ENCODE measurements at regions not wholly inside any gene's neighbourhood (a gene's known extent, or its start where the extent isn't known, plus 50 kb on each side); places are given as distances from the start of the nearest gene placed in this dataset.
"Not testable (repeated sequence)": the region's sequence is repeated elsewhere in the genome, so short reads cannot be mapped to it uniquely, and the experiment has no call there.

- not testable (repeated sequence) for H3K9me3 ChIP-seq (ENCODE audit: low read length); DNase-seq; H3K79me2 ChIP-seq (ENCODE audit: low read length); H3K9me2 ChIP-seq (replicated peaks; ENCODE audit: insufficient read depth, low read length); H4K20me1 ChIP-seq (ENCODE audit: insufficient read depth, low read depth, low read length); H3K36me3 ChIP-seq (ENCODE audit: insufficient read depth, low read length); H2AFZ ChIP-seq (ENCODE audit: low read length); H3K4me3 ChIP-seq (ENCODE audit: low read length); H3K9ac ChIP-seq (ENCODE audit: low read length); H3K4me1 ChIP-seq (ENCODE audit: low read length); H3K4me2 ChIP-seq (ENCODE audit: low read depth, low read length, poor library complexity, severe bottlenecking); H3K27ac ChIP-seq (ENCODE audit: low read length); H3K27me3 ChIP-seq (ENCODE audit: low read length)
These were observed 105.8 kb upstream of the NBPF8 start for GRCh38 chr1:120308940-120309578.

- not testable (repeated sequence) for H3K4me2 ChIP-seq (ENCODE audit: low read depth, low read length, poor library complexity, severe bottlenecking); H3K9me3 ChIP-seq (ENCODE audit: low read length); H3K4me3 ChIP-seq (ENCODE audit: low read length); H3K27me3 ChIP-seq (ENCODE audit: low read length); DNase-seq; H2AFZ ChIP-seq (ENCODE audit: low read length); H3K36me3 ChIP-seq (ENCODE audit: insufficient read depth, low read length); H3K4me1 ChIP-seq (ENCODE audit: low read length); H3K9me2 ChIP-seq (replicated peaks; ENCODE audit: insufficient read depth, low read length); H3K27ac ChIP-seq (ENCODE audit: low read length); H4K20me1 ChIP-seq (ENCODE audit: insufficient read depth, low read depth, low read length); H3K79me2 ChIP-seq (ENCODE audit: low read length); H3K9ac ChIP-seq (ENCODE audit: low read length)
These were observed 109.8 kb upstream of the NBPF8 start for GRCh38 chr1:120305046-120305445.

GRCh38 chr1:120304341-120304740 lies 110.5 kb upstream of the NBPF8 start:
- H3K4me3 ChIP-seq (ENCODE audit: low read length); H3K9me2 ChIP-seq (replicated peaks; ENCODE audit: insufficient read depth, low read length); DNase-seq; H3K36me3 ChIP-seq (ENCODE audit: insufficient read depth, low read length); H3K4me1 ChIP-seq (ENCODE audit: low read length); H2AFZ ChIP-seq (ENCODE audit: low read length); H3K4me2 ChIP-seq (ENCODE audit: low read depth, low read length, poor library complexity, severe bottlenecking); H3K79me2 ChIP-seq (ENCODE audit: low read length); H4K20me1 ChIP-seq (ENCODE audit: insufficient read depth, low read depth, low read length); H3K27ac ChIP-seq (ENCODE audit: low read length); H3K27me3 ChIP-seq (ENCODE audit: low read length); H3K9ac ChIP-seq (ENCODE audit: low read length); H3K9me3 ChIP-seq (ENCODE audit: low read length): not testable (repeated sequence)

- H3K9me3 ChIP-seq (ENCODE audit: low read length); H3K79me2 ChIP-seq (ENCODE audit: low read length); H4K20me1 ChIP-seq (ENCODE audit: insufficient read depth, low read depth, low read length); H3K4me3 ChIP-seq (ENCODE audit: low read length); H3K4me1 ChIP-seq (ENCODE audit: low read length); H3K36me3 ChIP-seq (ENCODE audit: insufficient read depth, low read length); DNase-seq; H3K27me3 ChIP-seq (ENCODE audit: low read length); H3K27ac ChIP-seq (ENCODE audit: low read length); H2AFZ ChIP-seq (ENCODE audit: low read length); H3K9me2 ChIP-seq (replicated peaks; ENCODE audit: insufficient read depth, low read length); H3K9ac ChIP-seq (ENCODE audit: low read length); H3K4me2 ChIP-seq (ENCODE audit: low read depth, low read length, poor library complexity, severe bottlenecking): not testable (repeated sequence)
These were observed 115.3 kb upstream of the NBPF8 start for GRCh38 chr1:120299433-120300057.

- H3K27me3 ChIP-seq (ENCODE audit: low read length); H3K27ac ChIP-seq (ENCODE audit: low read length); H3K4me2 ChIP-seq (ENCODE audit: low read depth, low read length, poor library complexity, severe bottlenecking): not testable (repeated sequence)
These were observed 116.3 kb upstream of the NBPF8 start for GRCh38 chr1:120298487-120298886.

DNA sequence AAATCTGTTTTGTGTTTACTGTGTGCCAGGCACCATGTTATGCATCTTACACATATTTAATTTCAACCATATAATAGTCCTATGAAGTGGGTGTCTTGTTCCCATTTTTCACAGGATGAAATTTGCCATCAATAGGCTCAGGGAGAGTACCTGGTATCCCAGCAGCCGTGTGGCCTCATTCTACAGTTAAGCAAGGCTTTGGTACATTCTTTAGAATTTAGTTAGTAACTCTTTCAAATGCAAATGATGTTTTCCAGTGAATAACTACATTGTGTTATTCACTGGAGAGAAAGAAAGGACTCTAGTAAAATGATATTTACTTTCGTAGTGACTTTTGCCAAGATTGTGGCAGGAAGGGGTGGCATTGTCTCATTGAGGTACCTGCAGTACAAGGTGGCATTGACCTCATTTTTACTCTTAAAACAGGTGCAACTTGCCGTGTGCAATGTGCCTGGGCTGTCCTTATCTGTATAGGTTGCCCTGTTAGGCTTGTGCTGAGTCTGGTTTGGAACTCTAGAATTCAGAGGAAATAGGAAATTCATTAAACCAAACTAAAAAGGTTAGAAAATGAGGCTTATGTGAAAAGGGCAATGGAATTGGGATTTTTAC lies 117.4 kb upstream of the NBPF8 start:
- not testable (repeated sequence) for H3K36me3 ChIP-seq (ENCODE audit: insufficient read depth, low read length); H3K9me2 ChIP-seq (replicated peaks; ENCODE audit: insufficient read depth, low read length); H4K20me1 ChIP-seq (ENCODE audit: insufficient read depth, low read depth, low read length); H3K27me3 ChIP-seq (ENCODE audit: low read length); H3K4me2 ChIP-seq (ENCODE audit: low read depth, low read length, poor library complexity, severe bottlenecking); H3K4me3 ChIP-seq (ENCODE audit: low read length); H2AFZ ChIP-seq (ENCODE audit: low read length); H3K4me1 ChIP-seq (ENCODE audit: low read length); DNase-seq; H3K79me2 ChIP-seq (ENCODE audit: low read length); H3K9ac ChIP-seq (ENCODE audit: low read length); H3K9me3 ChIP-seq (ENCODE audit: low read length); H3K27ac ChIP-seq (ENCODE audit: low read length)

More at GRCh38 chr1:120298487-120298886, 116.3 kb upstream of the NBPF8 start:
- H3K4me3 ChIP-seq (ENCODE audit: low read length); H3K9me2 ChIP-seq (replicated peaks; ENCODE audit: insufficient read depth, low read length); H3K79me2 ChIP-seq (ENCODE audit: low read length); H3K9me3 ChIP-seq (ENCODE audit: low read length); H4K20me1 ChIP-seq (ENCODE audit: insufficient read depth, low read depth, low read length); H3K9ac ChIP-seq (ENCODE audit: low read length); H3K4me1 ChIP-seq (ENCODE audit: low read length); H2AFZ ChIP-seq (ENCODE audit: low read length); DNase-seq; H3K36me3 ChIP-seq (ENCODE audit: insufficient read depth, low read length): not testable (repeated sequence)

GRCh38 chr1:120290105-120290504 lies 113.8 kb upstream of the SEC22B start:
- not testable (repeated sequence) for H3K4me3 ChIP-seq (ENCODE audit: low read length); H3K27me3 ChIP-seq (ENCODE audit: low read length); H2AFZ ChIP-seq (ENCODE audit: low read length); H3K27ac ChIP-seq (ENCODE audit: low read length); H3K9me2 ChIP-seq (replicated peaks; ENCODE audit: insufficient read depth, low read length); DNase-seq; H3K4me2 ChIP-seq (ENCODE audit: low read depth, low read length, poor library complexity, severe bottlenecking); H4K20me1 ChIP-seq (ENCODE audit: insufficient read depth, low read depth, low read length); H3K9ac ChIP-seq (ENCODE audit: low read length); H3K4me1 ChIP-seq (ENCODE audit: low read length); H3K9me3 ChIP-seq (ENCODE audit: low read length); H3K36me3 ChIP-seq (ENCODE audit: insufficient read depth, low read length); H3K79me2 ChIP-seq (ENCODE audit: low read length)

GRCh38 chr1:120289601-120290074 lies 113.3 kb upstream of the SEC22B start:
- not testable (repeated sequence) for H3K4me2 ChIP-seq (ENCODE audit: low read depth, low read length, poor library complexity, severe bottlenecking); H3K4me3 ChIP-seq (ENCODE audit: low read length)

More at GRCh38 chr1:120289601-120290074, 113.3 kb upstream of the SEC22B start:
- H3K9ac ChIP-seq (ENCODE audit: low read length); H4K20me1 ChIP-seq (ENCODE audit: insufficient read depth, low read depth, low read length); H3K79me2 ChIP-seq (ENCODE audit: low read length); H2AFZ ChIP-seq (ENCODE audit: low read length); H3K9me2 ChIP-seq (replicated peaks; ENCODE audit: insufficient read depth, low read length); H3K9me3 ChIP-seq (ENCODE audit: low read length); H3K27me3 ChIP-seq (ENCODE audit: low read length); DNase-seq; H3K36me3 ChIP-seq (ENCODE audit: insufficient read depth, low read length); H3K4me1 ChIP-seq (ENCODE audit: low read length); H3K27ac ChIP-seq (ENCODE audit: low read length): not testable (repeated sequence)
